Mesenchymal stem cell (in vitro differentiated cells and primary cell): ENCODE measurements at regions not wholly inside any gene's neighbourhood (a gene's known extent, or its start where the extent isn't known, plus 50 kb on each side); places are given as distances from the start of the nearest gene placed in this dataset.

Experiments used
- DNase-seq: peaks from one replicate; pipeline ENCODE4 v3.0.0-alpha.2; 2013
- H2AFZ ChIP-seq: one replicate; pipeline ENCODE4 v1.6.1; 2013; ENCODE audit warnings: low read depth, mild to moderate bottlenecking, control low read depth, inconsistent platforms, low read length, moderate library complexity
- H2AK5ac ChIP-seq: 2 replicates; pipeline ENCODE4 v1.6.1; 2013; ENCODE audit warnings: low read length, moderate library complexity, mild to moderate bottlenecking, inconsistent platforms; ENCODE audit not compliant: severe bottlenecking
- H2BK120ac ChIP-seq: one replicate; pipeline ENCODE4 v1.6.1; 2013; ENCODE audit warnings: low read depth, mild to moderate bottlenecking, inconsistent platforms, low read length, moderate library complexity
- H2BK12ac ChIP-seq, 2 experiments: one replicate each; pipeline ENCODE4 v1.6.1; 2013; ENCODE audit warnings: inconsistent platforms in 2 of 2, low read length in 2 of 2, mild to moderate bottlenecking in 2 of 2, moderate library complexity in 2 of 2, control low read depth in 1 of 2
- H2BK15ac ChIP-seq: one replicate; pipeline ENCODE4 v1.6.1; 2013; ENCODE audit warnings: mild to moderate bottlenecking, low read depth, inconsistent platforms; ENCODE audit not compliant: poor library complexity, severe bottlenecking
- H2BK5ac ChIP-seq: 2 replicates; pipeline ENCODE4 v1.6.1; 2013; ENCODE audit warnings: low read depth, mild to moderate bottlenecking, low read length, control low read depth, inconsistent platforms; ENCODE audit not compliant: poor library complexity, severe bottlenecking
- H3K14ac ChIP-seq, 2 experiments: one replicate each; pipeline ENCODE4 v1.6.1; 2013; ENCODE audit warnings: inconsistent platforms in 2 of 2, low read length in 2 of 2, control low read depth in 1 of 2, mild to moderate bottlenecking in 1 of 2, moderate library complexity in 1 of 2
- H3K18ac ChIP-seq, 2 experiments: one replicate each; pipeline ENCODE4 v1.6.1; 2013; ENCODE audit warnings: inconsistent platforms in 2 of 2, low read length in 2 of 2, control low read depth in 1 of 2, low read depth in 1 of 2, mild to moderate bottlenecking in 1 of 2
- H3K23ac ChIP-seq, 2 experiments: one replicate each; pipeline ENCODE4 v1.6.1; 2013; ENCODE audit warnings: inconsistent platforms in 2 of 2, low read length in 2 of 2, mild to moderate bottlenecking in 2 of 2, moderate library complexity in 2 of 2, control low read depth in 1 of 2
- H3K27ac ChIP-seq: 2 replicates; pipeline ENCODE4 v1.5.1; 2013; ENCODE audit warnings: mild to moderate bottlenecking, moderate library complexity, low read length, control low read depth, inconsistent platforms; ENCODE audit not compliant: poor library complexity, severe bottlenecking
- H3K27me3 ChIP-seq, 2 experiments: 2 replicates each; pipeline versions ENCODE4 v1.6.1 to v1.7.0; 2013; ENCODE audit warnings: low read length in 2 of 2, mild to moderate bottlenecking in 2 of 2, moderate library complexity in 2 of 2, control low read depth in 1 of 2, inconsistent platforms in 1 of 2; ENCODE audit not compliant: control insufficient read depth in 1 of 2, insufficient read depth in 1 of 2
- H3K36me3 ChIP-seq, 2 experiments: 2 replicates each; pipeline versions ENCODE4 v1.6.1 to v1.7.0; 2013; ENCODE audit warnings: low read length in 2 of 2, control low read depth in 1 of 2, inconsistent platforms in 1 of 2, low read depth in 1 of 2, mild to moderate bottlenecking in 1 of 2; ENCODE audit not compliant: insufficient read depth in 2 of 2, control insufficient read depth in 1 of 2
- H3K4ac ChIP-seq, 2 experiments: one replicate each; pipeline ENCODE4 v1.6.1; 2013; ENCODE audit warnings: inconsistent platforms in 2 of 2, low read length in 2 of 2, mild to moderate bottlenecking in 2 of 2, moderate library complexity in 2 of 2, control low read depth in 1 of 2, low read depth in 1 of 2
- H3K4me1 ChIP-seq: 2 replicates; pipeline ENCODE4 v1.6.1; 2013; ENCODE audit warnings: low read depth, low read length, control low read depth; ENCODE audit not compliant: control insufficient read depth, insufficient read depth
- H3K4me2 ChIP-seq: 2 replicates; pipeline ENCODE4 v1.6.1; 2013; ENCODE audit warnings: low read length, mild to moderate bottlenecking, inconsistent platforms; ENCODE audit not compliant: poor library complexity, severe bottlenecking
- H3K4me3 ChIP-seq, 2 experiments: 2 replicates each; pipeline versions ENCODE4 v1.5.1 to v1.7.0; 2013; ENCODE audit warnings: low read length in 2 of 2, mild to moderate bottlenecking in 2 of 2, control low read depth in 1 of 2, low read depth in 1 of 2; ENCODE audit not compliant: insufficient read depth in 1 of 2
- H3K79me1 ChIP-seq: replicated peaks from 2 replicates; pipeline ENCODE4 v1.6.1; 2013; ENCODE audit warnings: mild to moderate bottlenecking, control low read depth, low read length, inconsistent platforms; ENCODE audit not compliant: poor library complexity, severe bottlenecking
- H3K9ac ChIP-seq: 2 replicates; pipeline ENCODE4 v1.7.0; 2013; ENCODE audit warnings: mild to moderate bottlenecking, low read length, moderate library complexity
- H3K9me3 ChIP-seq: 2 replicates; pipeline ENCODE4 v1.7.0; 2013; ENCODE audit warnings: mild to moderate bottlenecking, low read length; ENCODE audit not compliant: control insufficient read depth
- H4K8ac ChIP-seq: one replicate; pipeline ENCODE4 v1.6.1; 2013; ENCODE audit warnings: inconsistent platforms, mild to moderate bottlenecking, low read length, moderate library complexity
- H4K91ac ChIP-seq: one replicate; pipeline ENCODE4 v1.6.1; 2013; ENCODE audit warnings: mild to moderate bottlenecking, low read length, inconsistent platforms
- WGBS: methylation state at CpG from one replicate; pipeline ENCODE4 v1.1.7; 2013; ENCODE audit warnings: mixed read lengths; 5-methylcytosine and 5-hydroxymethylcytosine counted together

DNA sequence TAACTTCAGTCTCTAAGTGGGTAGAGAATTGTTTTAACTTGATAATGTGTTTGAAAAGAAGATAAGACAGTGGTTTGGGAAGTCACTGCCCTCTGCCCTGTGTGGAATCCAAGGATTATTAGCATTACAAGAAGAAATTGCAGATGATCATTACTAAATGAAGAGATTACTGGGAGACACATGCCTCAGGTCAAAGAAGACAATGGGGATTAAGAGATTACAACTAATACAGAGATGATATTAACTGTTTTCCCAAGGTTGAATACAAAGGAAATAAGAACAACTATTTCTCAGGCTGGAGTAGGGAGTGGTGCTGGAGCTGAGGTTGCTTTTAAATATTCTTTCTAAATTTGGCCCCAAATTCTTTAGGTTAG is 166.0 kb downstream of the TRMT11 start:
- Histone ChIP-seq H2BK15ac (no peak overlapping the region), H3K4ac (no peak overlapping the region), H3K79me1 (no peaks in the 10 kb centered on the region), H2BK12ac (no peak overlapping the region), H2AFZ (no peak overlapping the region), H3K23ac (no peak overlapping the region), H3K36me3 (no peaks in the 10 kb centered on the region), H3K27me3 (no peaks in the 10 kb centered on the region), H3K4me1 (no peaks in the 10 kb centered on the region), H3K18ac (no peak overlapping the region), H2BK5ac (no peak overlapping the region), H2BK120ac (no peak overlapping the region), H3K4me3 (no peak overlapping the region), H4K8ac (no peak overlapping the region), H2AK5ac (no peak overlapping the region), H3K9ac (no peak overlapping the region), H3K27ac (no peak overlapping the region), H3K9me3 (no peaks in the 10 kb centered on the region), H3K4me2 (no peak overlapping the region), H3K14ac (no peak overlapping the region), H4K91ac (no peak overlapping the region)
- DNase-seq: no peak

DNA sequence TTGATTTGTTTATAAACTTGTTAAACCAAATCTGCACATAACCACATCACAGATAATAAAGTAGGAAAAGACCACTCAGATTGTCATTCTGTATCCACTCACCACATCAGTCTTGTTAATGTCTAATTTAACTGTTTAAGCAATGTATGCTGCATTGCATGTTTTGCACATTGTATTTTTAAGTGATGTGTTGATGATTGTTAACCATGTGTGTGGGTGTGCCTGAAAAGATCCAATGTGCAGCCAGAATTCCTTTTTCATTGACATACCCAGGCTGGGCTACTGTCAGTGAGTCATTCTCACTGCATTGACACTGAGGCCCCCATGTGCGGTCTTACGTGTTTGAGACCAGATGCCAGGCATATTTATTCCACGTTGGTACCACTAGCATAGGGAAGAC is 167.3 kb downstream of the TRMT11 start:
- Histone ChIP-seq H4K91ac (no peak overlapping the region), H3K4me2 (no peak overlapping the region), H3K14ac (no peak overlapping the region), H2BK120ac (no peak overlapping the region), H3K36me3 (no peaks in the 10 kb centered on the region), H2AFZ (no peak overlapping the region), H2BK5ac (no peak overlapping the region), H3K4ac (no peak overlapping the region), H3K4me1 (no peaks in the 10 kb centered on the region), H3K9me3 (no peaks in the 10 kb centered on the region), H2AK5ac (no peak overlapping the region), H3K27ac (no peak overlapping the region), H3K79me1 (no peaks in the 10 kb centered on the region), H2BK15ac (no peak overlapping the region), H3K23ac (no peak overlapping the region), H2BK12ac (no peak overlapping the region), H4K8ac (no peak overlapping the region), H3K9ac (no peak overlapping the region), H3K18ac (no peak overlapping the region), H3K27me3 (peaks cover 0 to under 1% of the 10 kb centered on the region in 2 experiments), H3K4me3 (no peak overlapping the region)
- WGBS: 19% methylated on average over 3 of the region's 3 CpGs
- DNase-seq: peak; percentile 75

DNA sequence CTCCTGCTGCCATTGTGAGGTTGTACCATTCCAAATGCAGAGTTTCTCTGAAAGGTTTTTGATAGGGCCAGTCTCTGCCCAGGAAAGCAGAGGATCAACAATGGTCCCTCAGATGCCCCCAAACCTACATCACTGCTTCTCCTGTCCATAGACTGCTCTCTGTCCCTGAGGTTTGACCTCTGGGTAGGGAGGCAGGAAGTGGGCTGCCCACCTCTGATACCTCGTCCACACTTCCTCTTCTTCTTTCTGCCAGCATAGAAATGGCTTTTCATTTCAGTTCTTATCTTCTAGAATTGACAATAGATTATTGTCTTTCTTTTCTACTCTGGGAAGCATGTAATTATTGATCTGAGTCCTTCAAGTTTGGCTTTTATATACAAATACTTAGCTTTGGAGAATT is 170.6 kb downstream of the TRMT11 start:
- H3K36me3 ChIP-seq: no peaks in the 10 kb centered on the region
- no peak overlapping the region for H3K4ac ChIP-seq
- H3K14ac ChIP-seq: no peak overlapping the region
- no peak overlapping the region for H2BK15ac ChIP-seq
- no peak overlapping the region for H4K91ac ChIP-seq
- no peak overlapping the region for H2BK12ac ChIP-seq
- H3K4me1 ChIP-seq: no peaks in the 10 kb centered on the region
- no peak overlapping the region for H3K9ac ChIP-seq
- H2AFZ ChIP-seq: no peak overlapping the region
- 60% methylated on average over 1 of the region's 1 CpG for WGBS
- no peak overlapping the region for H4K8ac ChIP-seq
- no peak overlapping the region for H3K18ac ChIP-seq
- DNase-seq: no peak
- H3K23ac ChIP-seq: no peak overlapping the region
- H3K4me2 ChIP-seq: no peak overlapping the region
- H2AK5ac ChIP-seq: no peak overlapping the region
- no peaks in the 10 kb centered on the region for H3K79me1 ChIP-seq
- no peaks in the 10 kb centered on the region for H3K9me3 ChIP-seq
- no peak overlapping the region for H2BK5ac ChIP-seq
- H3K27ac ChIP-seq: no peak overlapping the region
- no peak overlapping the region for H2BK120ac ChIP-seq
- H3K4me3 ChIP-seq: no peak overlapping the region
- H3K27me3 ChIP-seq: peaks cover 0 to 4% of the 10 kb centered on the region in 2 experiments

DNA sequence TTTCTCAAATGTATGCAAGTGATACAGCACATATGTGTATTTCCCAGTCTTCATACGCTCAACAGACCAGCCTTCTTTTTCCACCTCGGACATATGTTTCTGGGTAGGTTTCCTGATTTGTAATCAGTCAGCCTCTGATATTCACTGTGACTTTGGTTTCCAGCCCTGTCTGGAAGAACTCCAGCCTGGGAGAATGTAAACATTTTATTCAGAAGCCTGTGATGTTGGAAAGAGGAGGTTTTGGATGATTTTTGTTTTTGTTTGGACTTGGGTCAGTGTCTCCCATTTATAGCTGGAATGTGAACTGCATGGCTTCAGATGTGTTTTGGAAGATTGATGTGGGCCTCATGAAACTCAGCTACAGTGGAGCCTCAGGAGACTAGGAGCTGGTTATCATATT is 172.2 kb upstream of the CENPW start:
- no peak overlapping the region for H3K9ac ChIP-seq
- H3K4me3 ChIP-seq: no peak overlapping the region
- H4K8ac ChIP-seq: no peak overlapping the region

More for the DNA sequence above, 172.2 kb upstream of the CENPW start:
- Histone ChIP-seq H3K27me3 (no peaks in the 10 kb centered on the region), H2BK120ac (no peak overlapping the region), H3K27ac (no peak overlapping the region), H3K18ac (no peak overlapping the region), H3K9me3 (peaks cover 7% of the 10 kb centered on the region), H2BK5ac (no peak overlapping the region), H3K36me3 (no peaks in the 10 kb centered on the region), H2BK15ac (no peak overlapping the region), H3K14ac (no peak overlapping the region), H2AFZ (no peak overlapping the region), H3K4me2 (no peak overlapping the region), H3K4me1 (no peaks in the 10 kb centered on the region), H3K79me1 (no peaks in the 10 kb centered on the region), H2BK12ac (no peak overlapping the region), H3K4ac (no peak overlapping the region), H3K23ac (no peak overlapping the region), H4K91ac (no peak overlapping the region), H2AK5ac (no peak overlapping the region)
- DNase-seq: peak; percentile 24
- 44% methylated on average over 2 of the region's 2 CpGs for WGBS
